Endothelial cell of umbilical vein (primary cell): ENCODE measurements at regions not wholly inside any gene's neighbourhood (a gene's known extent, or its start where the extent isn't known, plus 50 kb on each side); places are given as distances from the start of the nearest gene placed in this dataset.

ENCODE experiments used
- BruUV-seq: library from RNA; stranded (reverse); fragments of 400-500 nt; replicated peaks from 2 replicates; lab custom pipeline; 2021; lab: Mats Ljungman, UMichigan
- CTCF ChIA-PET: fragments of 300-600, 350-600 bp; sonication (Branson Sonifier 250); formaldehyde crosslinking; loops from one replicate; lab custom pipeline; 2021; ENCODE audit warnings: antibody characterized with exemption, inconsistent platforms; lab: Charles Lee
- POLR2A ChIA-PET: fragments of 300-600, 350-600 bp; sonication (Branson Sonifier 250); formaldehyde crosslinking; loops from one replicate; lab custom pipeline; 2021; ENCODE audit warnings: antibody characterized with exemption, inconsistent platforms; lab: Charles Lee
- DNase-seq: peaks from one replicate; pipeline ENCODE4 v3.0.0-alpha.2; 2011; ENCODE audit warnings: low read depth, low spot score
- FAIRE-seq: peaks from 2 replicates; lab custom pipeline; 2011; peaks lifted over from hg19 to GRCh38; lab: Jason Lieb, UNC
- H2AFZ ChIP-seq: 2 replicates; pipeline ENCODE4 v1.6.0; 2012; ENCODE audit warnings: low read depth, low read length, control low read depth, inconsistent platforms
- H3K27ac ChIP-seq: 2 replicates; pipeline ENCODE4 v1.5.1; 2011; ENCODE audit warnings: low read depth, mild to moderate bottlenecking, control low read depth, low read length, moderate library complexity; ENCODE audit not compliant: insufficient read depth
- H3K27me3 ChIP-seq, 2 experiments: 2 replicates each; pipeline versions ENCODE4 v1.6.0 to v1.6.1; 2011; ENCODE audit warnings: low read length in 2 of 2, mixed read lengths in 1 of 2; ENCODE audit not compliant: control insufficient read depth in 2 of 2, insufficient read depth in 2 of 2
- H3K36me3 ChIP-seq, 2 experiments: 2 replicates in 1 of 2; 3 replicates in 1 of 2; pipeline ENCODE4 v1.5.1; 2011; ENCODE audit warnings: low read length in 2 of 2, mild to moderate bottlenecking in 1 of 2, moderate library complexity in 1 of 2; ENCODE audit not compliant: control insufficient read depth in 2 of 2, insufficient read depth in 2 of 2; ENCODE audit errors: extremely low read depth in 1 of 2
- H3K4me1 ChIP-seq: 3 replicates; pipeline ENCODE4 v1.5.1; 2011; ENCODE audit warnings: mild to moderate bottlenecking, low read length; ENCODE audit not compliant: control insufficient read depth, insufficient read depth; ENCODE audit errors: extremely low read depth
- H3K4me2 ChIP-seq: 2 replicates; pipeline ENCODE4 v1.6.1; 2011; ENCODE audit warnings: low read length, control low read depth, mixed read lengths; ENCODE audit not compliant: insufficient read depth
- H3K4me3 ChIP-seq, 3 experiments: fragments of 200-600 bp in 1 of 3; sonication (generic), shearing (Covaris generic) in 1 of 3; replicated peaks in 1 of 3; 2 replicates each; pipeline ENCODE4 v1.5.1; 2011 to 2016; ENCODE audit warnings: control low read depth in 3 of 3, low read length in 3 of 3, mild to moderate bottlenecking in 2 of 3, inconsistent platforms in 1 of 3, low read depth in 1 of 3, moderate library complexity in 1 of 3; ENCODE audit not compliant: insufficient read depth in 1 of 3
- H3K79me2 ChIP-seq: 2 replicates; pipeline ENCODE4 v1.6.0; 2012; ENCODE audit warnings: low read length, inconsistent platforms; ENCODE audit not compliant: control insufficient read depth, insufficient read depth
- H3K9ac ChIP-seq: replicated peaks from 2 replicates; pipeline ENCODE3; 2011; ENCODE audit warnings: low read length, control low read depth; ENCODE audit not compliant: insufficient read depth; ENCODE audit errors: extremely low read depth
- H3K9me1 ChIP-seq: replicated peaks from 3 replicates; pipeline ENCODE4 v1.6.0; 2011; ENCODE audit warnings: mild to moderate bottlenecking, low read length; ENCODE audit not compliant: control insufficient read depth, insufficient read depth; ENCODE audit errors: extremely low read depth
- H3K9me3 ChIP-seq: replicated peaks from 2 replicates; pipeline ENCODE4 v1.5.1; 2012; ENCODE audit warnings: low read length, inconsistent platforms; ENCODE audit not compliant: control insufficient read depth, insufficient read depth
- H4K20me1 ChIP-seq: replicated peaks from 2 replicates; pipeline ENCODE3; 2011; ENCODE audit warnings: mild to moderate bottlenecking, low read length; ENCODE audit not compliant: control insufficient read depth, insufficient read depth; ENCODE audit errors: extremely low read depth
- CTCF ChIP-seq, 2 donors: IDR thresholded peaks; 1 replicate in 1 of 2; 2 replicates in 1 of 2; pipeline ENCODE4 v1.5.1; 2011; ENCODE audit warnings: low read length in 2 of 2, mild to moderate bottlenecking in 2 of 2, moderate library complexity in 2 of 2, control low read depth in 1 of 2, inconsistent platforms in 1 of 2, low read depth in 1 of 2; ENCODE audit not compliant: insufficient read depth in 1 of 2; ENCODE audit errors: extremely low read depth in 1 of 2
- EZH2 ChIP-seq: IDR thresholded peaks from 2 replicates; pipeline ENCODE4 v1.6.1; 2012; ENCODE audit warnings: borderline replicate concordance, low read depth, mild to moderate bottlenecking, moderate library complexity, low read length, inconsistent platforms; ENCODE audit not compliant: severe bottlenecking
- FOS ChIP-seq: IDR thresholded peaks from 2 replicates; pipeline ENCODE4 v1.6.1; 2011; ENCODE audit warnings: mild to moderate bottlenecking, low read length, moderate library complexity, borderline replicate concordance; ENCODE audit not compliant: insufficient read depth
- GATA2 ChIP-seq: IDR thresholded peaks from 2 replicates; pipeline ENCODE4 v1.7.0; 2011; ENCODE audit warnings: low read depth, mild to moderate bottlenecking, moderate library complexity, mixed read lengths, low read length; ENCODE audit not compliant: insufficient read length, insufficient read depth
- JUN ChIP-seq: IDR thresholded peaks from 2 replicates; pipeline ENCODE4 v1.6.1; 2011; ENCODE audit warnings: borderline replicate concordance, low read depth; ENCODE audit not compliant: insufficient read length, insufficient read depth
- MYC ChIP-seq: IDR thresholded peaks from one replicate; pipeline ENCODE4 v1.6.1; 2011; ENCODE audit warnings: mild to moderate bottlenecking, low read depth, low read length
- POLR2A ChIP-seq: IDR thresholded peaks from 2 replicates; pipeline ENCODE4 v1.6.1; 2012; ENCODE audit warnings: low read depth, mild to moderate bottlenecking, control low read depth, low read length
- POLR2AphosphoS5 ChIP-seq: IDR thresholded peaks from 2 replicates; pipeline ENCODE4 v1.6.1; 2012; ENCODE audit warnings: low read depth, mild to moderate bottlenecking, control low read depth, low read length, moderate library complexity; ENCODE audit not compliant: insufficient read depth
- dilution Hi-C: fragments of 300-500 bp; cut with MboI; formaldehyde crosslinking; loops from one replicate; pipeline ENCODE4 v1.15.0; 2019; ENCODE audit warnings: low sequenced_read_pairs; ENCODE audit not compliant: extremely low pct_ligation_motif_present
- intact Hi-C: fragments of 100-400 bp; cut with micrococcal nuclease; formaldehyde crosslinking; loops from one replicate; pipeline ENCODE4 v1.10.0; 2022
- TF ChIP-seq, protein P1 (sequence below): IDR thresholded peaks from 2 replicates; pipeline ENCODE4 v1.6.1; 2011; ENCODE audit not compliant: insufficient read depth, insufficient read length

DNA sequence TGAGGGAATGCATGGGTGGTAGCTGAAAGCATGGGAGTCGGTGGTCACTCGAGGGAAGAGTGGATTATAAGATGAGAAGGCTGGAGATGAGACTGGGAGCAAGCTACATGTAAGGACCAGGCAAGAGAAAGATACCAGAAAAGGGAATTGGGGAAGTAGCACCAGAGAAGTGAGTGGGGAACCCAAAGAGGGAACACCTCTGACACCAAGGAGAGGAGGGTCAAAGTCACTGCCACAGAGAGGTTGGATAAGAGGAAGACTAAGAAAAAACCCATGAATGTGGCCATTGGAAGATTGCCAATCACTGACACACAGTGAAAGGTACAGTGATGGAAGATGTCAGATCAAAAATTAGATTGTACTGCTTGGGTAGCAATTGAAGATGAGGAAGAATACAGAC is 473.9 kb downstream of the BCL11A start:
- Histone ChIP-seq H3K9me3 (peaks cover 7% of the 10 kb centered on the region), H4K20me1 (no peaks in the 10 kb centered on the region), H3K9ac (no peak overlapping the region), H3K36me3 (no peaks in the 10 kb centered on the region), H3K9me1 (no peaks in the 10 kb centered on the region), H3K27ac (no peak overlapping the region), H3K4me3 (no peak overlapping the region), H3K27me3 (no peaks in the 10 kb centered on the region), H3K4me2 (no peak overlapping the region), H3K4me1 (no peaks in the 10 kb centered on the region), H3K79me2 (no peaks in the 10 kb centered on the region), H2AFZ (no peak overlapping the region)
- CTCF ChIA-PET = no interaction called here
- DNase-seq (no peak), FAIRE-seq (no peak)
- POLR2A ChIA-PET = no interaction called here
- no peak for TF ChIP-seq CTCF (IDR thresholded peaks at IDR 0.05; ENCODE audit: extremely low read depth in 1 of 2, insufficient read depth in 1 of 2, low read depth in 1 of 2, low read length in 2 of 2)
- TF ChIP-seq FOS = no peak
- TF ChIP-seq EZH2 = no peak
- TF ChIP-seq, protein P1, sequence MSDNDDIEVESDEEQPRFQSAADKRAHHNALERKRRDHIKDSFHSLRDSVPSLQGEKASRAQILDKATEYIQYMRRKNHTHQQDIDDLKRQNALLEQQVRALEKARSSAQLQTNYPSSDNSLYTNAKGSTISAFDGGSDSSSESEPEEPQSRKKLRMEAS = no peak
- no peak for TF ChIP-seq POLR2AphosphoS5
- no peak for TF ChIP-seq JUN
- no peak for TF ChIP-seq MYC
- no peak for TF ChIP-seq GATA2
- TF ChIP-seq POLR2A = no peak
- dilution Hi-C loops (no loop called here), intact Hi-C loops (no loop called here)
- no TSS peak for BruUV-seq
